ENCODE measurements at regions not wholly inside any gene's neighbourhood (a gene's known extent, or its start where the extent isn't known, plus 50 kb on each side); places are given as distances from the start of the nearest gene placed in this dataset.

- no peak for TF ChIP-seq POLR2A (IDR thresholded peaks at IDR 0.05; ENCODE audit: low read length)
- no peak for TF ChIP-seq GATA1 (IDR thresholded peaks at IDR 0.05; ENCODE audit: low read depth, low read length)
These were observed 817.9 kb upstream of the AMELY start for GRCh38 chrY:7729318-7730011.

Data from erythroblast (primary cell).